ENCODE measurements at regions not wholly inside any gene's neighbourhood (a gene's known extent, or its start where the extent isn't known, plus 50 kb on each side); places are given as distances from the start of the nearest gene placed in this dataset.
"Not testable (repeated sequence)": the region's sequence is repeated elsewhere in the genome, so short reads cannot be mapped to it uniquely, and the experiment has no call there.

GRCh38 chr5:9742848-9743247, 112.7 kb upstream of the TAS2R1 start:
- Mint-ChIP-seq H3K4me3 (no peak overlapping the region), H3K9me3 (peaks cover 0 to 28% (median 11%) of the 10 kb centered on the region in 6 donors), H3K27ac (no peak overlapping the region), H3K36me3 (peaks cover 0 to 3% (median 0%) of the 10 kb centered on the region in 3 donors), H3K27me3 (ENCODE audit: low read depth in 3 of 3) (no peaks in the 10 kb centered on the region), H3K4me1 (no peaks in the 10 kb centered on the region)
- DNase-seq, result no peak

DNA sequence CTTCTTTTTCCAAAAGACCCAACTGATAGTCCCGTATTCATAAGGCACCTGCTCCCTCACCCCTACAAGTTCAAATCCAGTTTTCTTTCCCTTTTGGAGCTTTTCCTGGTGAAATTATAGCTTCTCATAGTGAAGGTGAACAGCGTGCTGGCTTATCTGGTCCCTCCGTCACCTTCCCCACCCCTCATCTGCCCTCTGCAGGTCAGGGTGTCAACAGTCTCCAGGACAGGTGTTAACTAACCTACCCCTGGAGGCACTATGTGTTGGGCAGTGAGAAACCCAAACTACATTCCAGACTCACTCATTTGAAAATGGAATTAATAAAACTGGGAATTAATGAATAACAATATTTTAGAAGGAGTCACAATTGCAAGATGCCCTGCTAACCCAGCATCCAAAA, 109.0 kb upstream of the TAS2R1 start:
- DNase-seq, result no peak
- Mint-ChIP-seq H3K27ac (no peak overlapping the region), H3K9me3 (peaks cover 0 to 12% (median 6%) of the 10 kb centered on the region in 6 donors), H3K36me3 (peaks cover 0 to 2% (median 0%) of the 10 kb centered on the region in 3 donors), H3K4me1 (no peaks in the 10 kb centered on the region), H3K27me3 (ENCODE audit: low read depth in 3 of 3) (no peaks in the 10 kb centered on the region), H3K4me3 (no peak overlapping the region)

DNA sequence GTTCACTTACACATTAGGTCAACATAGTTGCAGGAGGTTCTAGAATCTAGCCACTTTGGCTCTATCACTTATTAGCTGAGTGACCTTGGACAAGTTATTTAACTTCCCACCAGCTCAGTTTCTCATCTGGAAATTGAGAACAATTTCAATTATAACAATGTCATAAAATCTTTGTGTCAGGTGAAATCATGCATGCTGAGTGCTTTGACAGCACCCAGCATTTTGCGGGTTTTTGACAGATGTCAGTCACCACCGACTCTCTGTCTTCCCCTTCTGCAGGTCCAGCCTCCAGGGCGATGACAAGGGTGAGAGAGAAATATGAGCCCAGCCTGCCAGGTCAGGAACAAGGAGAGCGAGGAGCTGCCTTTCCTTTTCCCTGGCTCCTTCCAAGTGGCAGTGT, 107.1 kb upstream of the TAS2R1 start:
- Mint-ChIP-seq H3K27me3 (ENCODE audit: low read depth in 3 of 3) (no peaks in the 10 kb centered on the region), H3K27ac (no peak overlapping the region), H3K4me1 (no peaks in the 10 kb centered on the region), H3K9me3 (peaks cover 0 to 11% (median 4%) of the 10 kb centered on the region in 6 donors), H3K36me3 (no peaks in the 10 kb centered on the region), H3K4me3 (no peak overlapping the region)
- no peak for DNase-seq

DNA sequence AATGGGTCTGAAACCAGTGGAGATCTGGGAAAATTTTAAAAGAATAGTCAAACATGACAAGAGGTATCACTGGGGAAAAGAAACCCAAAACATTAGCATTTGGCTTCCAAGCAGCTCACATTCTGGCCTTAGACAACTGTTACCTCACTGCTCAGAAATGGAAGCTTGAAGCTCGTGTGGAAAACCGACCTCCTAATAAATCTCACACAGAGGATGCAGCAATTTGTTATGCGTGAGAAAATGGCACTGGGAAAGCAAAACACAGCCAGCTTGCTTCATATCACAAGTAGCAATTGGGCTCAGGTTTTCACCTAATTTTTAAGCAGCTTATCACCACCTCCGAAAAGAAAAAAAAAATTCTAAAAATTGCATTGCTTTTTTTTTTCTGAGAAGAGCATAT, 103.3 kb upstream of the TAS2R1 start:
- Mint-ChIP-seq H3K27ac (no peak overlapping the region), H3K4me3 (no peak overlapping the region), H3K4me1 (no peaks in the 10 kb centered on the region), H3K36me3 (no peaks in the 10 kb centered on the region), H3K9me3 (peaks cover 2 to 25% (median 7%) of the 10 kb centered on the region in 6 donors), H3K27me3 (ENCODE audit: low read depth in 3 of 3) (no peaks in the 10 kb centered on the region)
- no peak for DNase-seq

- H3K9me3 Mint-ChIP-seq, result peaks cover 4 to 35% (median 11%) of the 10 kb centered on the region in 6 donors
- no peak overlapping the region for H3K27ac Mint-ChIP-seq
- H3K4me1 Mint-ChIP-seq, result no peaks in the 10 kb centered on the region
- H3K36me3 Mint-ChIP-seq, result no peaks in the 10 kb centered on the region
- no peak overlapping the region for H3K4me3 Mint-ChIP-seq
- H3K27me3 Mint-ChIP-seq (ENCODE audit: low read depth in 3 of 3), result no peaks in the 10 kb centered on the region
- DNase-seq, result no peak
Observed at GRCh38 chr5:9731159-9731558, 101.0 kb upstream of the TAS2R1 start.

DNA sequence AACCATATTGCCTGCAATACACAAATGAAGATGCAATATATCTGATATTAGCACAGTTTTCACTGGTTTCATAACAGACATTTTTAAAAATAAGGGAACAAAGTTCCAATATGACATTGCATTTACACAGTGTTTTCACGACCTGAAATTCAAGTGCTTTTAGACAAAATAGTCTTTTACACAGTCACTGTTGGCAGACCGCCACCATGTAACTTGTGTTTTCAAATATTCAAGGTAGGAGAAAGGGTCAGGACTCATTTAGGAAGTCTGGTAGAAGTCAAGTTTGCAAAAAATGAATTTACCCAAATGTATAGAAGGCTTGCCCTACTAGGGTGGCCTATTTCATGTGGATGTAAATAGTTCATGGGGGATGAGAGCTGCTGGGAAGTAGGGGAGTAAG, 98.1 kb upstream of the TAS2R1 start:
- Mint-ChIP-seq H3K4me3 (no peak overlapping the region), H3K9me3 (peaks cover 6 to 43% (median 10%) of the 10 kb centered on the region in 6 donors), H3K36me3 (no peaks in the 10 kb centered on the region), H3K4me1 (no peaks in the 10 kb centered on the region), H3K27me3 (ENCODE audit: low read depth in 3 of 3) (no peaks in the 10 kb centered on the region), H3K27ac (no peak overlapping the region)
- no peak for DNase-seq

- peaks cover 6 to 35% (median 11%) of the 10 kb centered on the region in 6 donors for H3K9me3 Mint-ChIP-seq
- no peak overlapping the region for H3K27ac Mint-ChIP-seq
- DNase-seq, result no peak
- H3K4me1 Mint-ChIP-seq, result no peaks in the 10 kb centered on the region
- no peaks in the 10 kb centered on the region for H3K36me3 Mint-ChIP-seq
- H3K4me3 Mint-ChIP-seq, result no peak overlapping the region
- H3K27me3 Mint-ChIP-seq (ENCODE audit: low read depth in 3 of 3), result no peaks in the 10 kb centered on the region
Observed at GRCh38 chr5:9726931-9727330, 96.8 kb upstream of the TAS2R1 start.

- H3K9me3 Mint-ChIP-seq, result peaks cover 2 to 26% (median 13%) of the 10 kb centered on the region in 6 donors
- H3K4me3 Mint-ChIP-seq; H3K27ac Mint-ChIP-seq; H3K27me3 Mint-ChIP-seq (ENCODE audit: low read depth in 3 of 3); DNase-seq; H3K4me1 Mint-ChIP-seq; H3K36me3 Mint-ChIP-seq: not testable (repeated sequence)
Observed at GRCh38 chr5:9725265-9725664, 95.1 kb upstream of the TAS2R1 start.

DNA sequence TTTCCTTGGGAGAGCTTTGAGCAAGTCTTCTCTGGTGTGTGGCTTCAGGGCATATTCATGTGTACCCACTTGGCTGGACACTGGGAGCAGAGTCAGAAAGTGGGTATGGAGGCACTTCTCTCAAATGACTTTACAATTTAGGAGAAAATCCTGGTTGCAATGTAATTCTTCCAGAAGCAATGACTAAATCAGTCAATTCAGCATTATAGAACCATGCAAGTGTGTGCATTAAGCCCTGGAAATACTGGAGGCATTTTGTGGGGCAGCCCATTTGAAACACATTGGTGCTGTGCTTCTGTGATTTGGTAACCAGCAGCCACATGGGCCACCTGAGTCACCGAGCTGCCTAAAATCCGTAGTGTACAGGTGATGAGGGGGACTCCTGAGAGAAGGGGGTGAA, 94.6 kb upstream of the TAS2R1 start:
- no peak overlapping the region for H3K27ac Mint-ChIP-seq
- H3K27me3 Mint-ChIP-seq (ENCODE audit: low read depth in 3 of 3), result peaks cover 0 to 2% (median 0%) of the 10 kb centered on the region in 3 donors
- peaks cover 0 to 6% (median 0%) of the 10 kb centered on the region in 3 donors for H3K36me3 Mint-ChIP-seq
- DNase-seq, result no peak
- H3K4me1 Mint-ChIP-seq, result no peaks in the 10 kb centered on the region
- no peak overlapping the region for H3K4me3 Mint-ChIP-seq
- H3K9me3 Mint-ChIP-seq, result peaks cover 3 to 31% (median 15%) of the 10 kb centered on the region in 6 donors

DNA sequence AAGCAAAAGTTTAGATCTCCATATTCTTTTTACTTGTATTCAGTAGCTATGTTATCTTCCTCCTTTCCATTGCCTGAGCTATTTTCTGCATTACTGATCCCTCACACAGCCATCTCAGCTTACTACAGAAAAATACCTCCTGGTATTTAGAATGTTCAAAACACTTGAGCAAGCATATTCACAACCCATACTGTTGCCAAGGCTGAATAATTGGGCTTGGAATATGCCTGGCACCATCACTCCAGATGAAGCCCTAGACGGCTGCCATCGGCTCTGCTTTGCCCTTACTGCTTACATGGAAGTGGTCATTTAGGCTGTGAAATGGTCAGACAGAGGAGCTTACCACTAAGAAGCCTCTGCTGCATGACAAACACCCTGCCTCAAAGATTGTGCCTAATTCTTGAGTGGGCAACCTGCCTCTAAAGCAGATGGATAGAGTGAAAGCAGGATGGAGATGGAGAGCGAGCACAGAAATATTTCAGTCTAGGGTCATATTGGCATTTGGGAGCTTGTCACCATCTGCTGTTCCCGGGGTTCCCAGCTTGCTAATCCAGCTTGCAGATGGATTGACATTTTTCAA, 92.5 kb upstream of the TAS2R1 start:
- H3K4me1 Mint-ChIP-seq, result no peaks in the 10 kb centered on the region
- DNase-seq, result no peak
- H3K27ac Mint-ChIP-seq, result no peak overlapping the region
- no peak overlapping the region for H3K4me3 Mint-ChIP-seq
- peaks cover 0 to 2% (median 0%) of the 10 kb centered on the region in 3 donors for H3K27me3 Mint-ChIP-seq (ENCODE audit: low read depth in 3 of 3)
- H3K36me3 Mint-ChIP-seq, result peaks cover 0 to 6% (median 0%) of the 10 kb centered on the region in 3 donors
- H3K9me3 Mint-ChIP-seq, result peaks cover 3 to 30% (median 13%) of the 10 kb centered on the region in 6 donors

- Mint-ChIP-seq H3K27ac (no peak overlapping the region), H3K27me3 (ENCODE audit: low read depth in 3 of 3) (peaks cover 0 to 2% (median 0%) of the 10 kb centered on the region in 3 donors), H3K4me3 (no peak overlapping the region), H3K9me3 (peaks cover 2 to 35% (median 12%) of the 10 kb centered on the region in 6 donors), H3K4me1 (no peaks in the 10 kb centered on the region), H3K36me3 (peaks cover 0 to 6% (median 0%) of the 10 kb centered on the region in 3 donors)
- no peak for DNase-seq
Observed at GRCh38 chr5:9721161-9721560, 91.0 kb upstream of the TAS2R1 start.

GRCh38 chr5:9720361-9720760, 90.2 kb upstream of the TAS2R1 start:
- peaks cover 0 to 6% (median 0%) of the 10 kb centered on the region in 3 donors for H3K36me3 Mint-ChIP-seq
- peaks cover 2 to 34% (median 12%) of the 10 kb centered on the region in 6 donors for H3K9me3 Mint-ChIP-seq
- H3K27ac Mint-ChIP-seq, result no peak overlapping the region

GRCh38 chr5:9716838-9717281, 86.7 kb upstream of the TAS2R1 start:
- Mint-ChIP-seq H3K9me3 (peaks cover 2 to 31% (median 10%) of the 10 kb centered on the region in 6 donors), H3K27ac (no peak overlapping the region), H3K4me3 (no peak overlapping the region), H3K4me1 (no peaks in the 10 kb centered on the region), H3K27me3 (ENCODE audit: low read depth in 3 of 3) (peaks cover 0 to 2% (median 0%) of the 10 kb centered on the region in 3 donors), H3K36me3 (peaks cover 0 to 6% (median 0%) of the 10 kb centered on the region in 3 donors)
- DNase-seq, result no peak

More at GRCh38 chr5:9720361-9720760, 90.2 kb upstream of the TAS2R1 start:
- Mint-ChIP-seq H3K4me3 (no peak overlapping the region), H3K27me3 (ENCODE audit: low read depth in 3 of 3) (peaks cover 0 to 2% (median 0%) of the 10 kb centered on the region in 3 donors), H3K4me1 (no peaks in the 10 kb centered on the region)
- no peak for DNase-seq

- no peaks in the 10 kb centered on the region for H3K4me1 Mint-ChIP-seq
- no peak for DNase-seq
- H3K36me3 Mint-ChIP-seq, result peaks cover 0 to 6% (median 0%) of the 10 kb centered on the region in 3 donors
Observed at GRCh38 chr5:9715891-9716335, 85.8 kb upstream of the TAS2R1 start.

More at GRCh38 chr5:9715891-9716335, 85.8 kb upstream of the TAS2R1 start:
- Mint-ChIP-seq H3K27me3 (ENCODE audit: low read depth in 3 of 3) (peaks cover 0 to under 1% (median 0%) of the 10 kb centered on the region in 3 donors), H3K9me3 (peaks cover 3 to 31% (median 9%) of the 10 kb centered on the region in 6 donors), H3K4me3 (no peak overlapping the region), H3K27ac (no peak overlapping the region)
